GM12872 (cell line): ENCODE measurements at regions not wholly inside any gene's neighbourhood (a gene's known extent, or its start where the extent isn't known, plus 50 kb on each side); places are given as distances from the start of the nearest gene placed in this dataset.

Experiments used
- TF ChIP-seq, protein P1 (sequence below): IDR thresholded peaks from 3 replicates; pipeline ENCODE4 v1.5.1; 2011; ENCODE audit warnings: low read depth, mild to moderate bottlenecking, low read length, moderate library complexity; ENCODE audit not compliant: insufficient read depth

- TF ChIP-seq, protein P1, sequence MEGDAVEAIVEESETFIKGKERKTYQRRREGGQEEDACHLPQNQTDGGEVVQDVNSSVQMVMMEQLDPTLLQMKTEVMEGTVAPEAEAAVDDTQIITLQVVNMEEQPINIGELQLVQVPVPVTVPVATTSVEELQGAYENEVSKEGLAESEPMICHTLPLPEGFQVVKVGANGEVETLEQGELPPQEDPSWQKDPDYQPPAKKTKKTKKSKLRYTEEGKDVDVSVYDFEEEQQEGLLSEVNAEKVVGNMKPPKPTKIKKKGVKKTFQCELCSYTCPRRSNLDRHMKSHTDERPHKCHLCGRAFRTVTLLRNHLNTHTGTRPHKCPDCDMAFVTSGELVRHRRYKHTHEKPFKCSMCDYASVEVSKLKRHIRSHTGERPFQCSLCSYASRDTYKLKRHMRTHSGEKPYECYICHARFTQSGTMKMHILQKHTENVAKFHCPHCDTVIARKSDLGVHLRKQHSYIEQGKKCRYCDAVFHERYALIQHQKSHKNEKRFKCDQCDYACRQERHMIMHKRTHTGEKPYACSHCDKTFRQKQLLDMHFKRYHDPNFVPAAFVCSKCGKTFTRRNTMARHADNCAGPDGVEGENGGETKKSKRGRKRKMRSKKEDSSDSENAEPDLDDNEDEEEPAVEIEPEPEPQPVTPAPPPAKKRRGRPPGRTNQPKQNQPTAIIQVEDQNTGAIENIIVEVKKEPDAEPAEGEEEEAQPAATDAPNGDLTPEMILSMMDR = no peak
Measured at GRCh38 chr1:4025752-4026151, 125.7 kb upstream of the C1orf174 start.

- TF ChIP-seq, protein P1 = no peak
Measured at GRCh38 chr1:4027008-4027407, 126.9 kb upstream of the C1orf174 start.

DNA sequence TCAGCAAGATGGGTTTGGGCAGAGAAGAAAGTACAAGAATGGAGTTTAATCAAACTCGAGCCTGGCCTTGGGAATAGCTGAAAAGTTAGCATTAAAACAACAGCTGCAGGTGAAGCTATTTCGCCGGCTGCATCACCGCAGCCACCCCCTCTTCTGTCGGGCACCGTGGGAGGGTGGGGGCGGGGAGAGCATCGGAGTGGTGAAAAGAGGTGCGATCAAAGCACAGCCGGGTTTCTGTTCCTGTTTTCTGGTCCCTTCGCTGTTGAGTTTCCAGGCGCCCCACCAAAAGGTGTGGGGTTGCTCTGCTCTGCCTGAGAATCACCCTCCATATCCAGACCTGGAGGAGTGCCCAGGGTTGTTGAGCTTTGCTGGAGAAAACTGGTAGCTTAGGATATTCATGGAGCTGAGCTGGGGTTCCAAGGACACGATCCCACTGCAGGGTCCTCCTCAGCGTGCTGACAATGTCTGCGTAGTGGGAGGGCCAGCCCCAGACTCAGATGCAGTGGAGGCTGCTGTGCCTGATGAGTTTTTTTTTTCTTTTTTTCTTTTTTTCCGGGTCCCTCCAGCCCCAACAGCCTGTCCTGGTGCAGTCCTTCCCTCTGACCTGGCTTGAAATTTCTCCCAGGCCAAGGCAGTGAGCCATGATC lies 127.5 kb upstream of the C1orf174 start:
- TF ChIP-seq, protein P1 = no peak

- TF ChIP-seq, protein P1 = no peak
Measured at GRCh38 chr1:4028139-4028501, 128.0 kb upstream of the C1orf174 start.

DNA sequence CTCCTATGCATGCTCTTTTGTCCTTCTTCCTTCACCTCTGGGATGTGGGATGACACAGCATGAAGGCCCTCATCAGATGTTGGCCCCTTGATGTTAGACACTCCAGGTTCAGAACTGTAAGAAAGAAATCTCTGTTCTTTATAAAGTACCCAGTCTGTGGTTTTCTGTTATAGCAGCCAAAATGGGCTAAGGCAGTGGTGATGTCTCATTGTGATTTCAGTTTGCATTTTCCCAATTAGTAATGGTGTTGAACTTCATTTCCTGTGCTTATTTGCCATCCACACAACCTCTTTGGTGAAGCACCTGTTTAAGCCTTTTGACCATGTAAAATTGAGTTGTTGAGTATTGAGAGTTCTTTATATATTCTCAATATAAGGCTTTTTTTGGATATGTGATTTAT lies 129.3 kb upstream of the C1orf174 start:
- TF ChIP-seq, protein P1 = no peak

- TF ChIP-seq, protein P1 = no peak
Measured at GRCh38 chr1:4032571-4032970, 132.5 kb upstream of the C1orf174 start.

DNA sequence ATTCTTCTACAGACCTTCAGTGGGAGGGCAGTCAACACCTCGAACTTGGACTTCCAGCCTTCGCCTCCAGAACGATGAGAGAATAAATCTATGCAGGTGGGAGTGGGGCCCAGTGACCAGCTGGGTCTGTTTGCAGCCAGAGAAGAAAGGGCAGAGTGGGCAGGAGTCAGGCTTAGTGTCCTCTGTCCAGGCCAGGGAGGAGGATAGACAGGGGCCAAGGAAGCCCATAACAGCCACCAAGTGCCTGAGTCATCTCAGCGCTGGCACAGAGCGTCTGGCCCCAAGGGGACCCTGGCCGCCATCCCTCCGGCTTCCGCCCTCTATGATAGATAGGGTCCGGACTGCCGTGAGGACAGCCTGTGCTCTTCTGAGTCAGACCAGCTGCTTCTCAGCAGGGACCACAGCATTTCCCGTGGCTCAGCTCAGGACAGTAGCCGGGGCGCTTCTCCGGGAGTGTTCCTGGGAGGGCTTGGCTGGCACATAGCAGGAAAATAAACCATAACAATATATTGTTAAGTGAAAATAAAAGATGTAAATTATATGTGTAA lies 133.1 kb upstream of the C1orf174 start:
- TF ChIP-seq, protein P1 = no peak
